ENCODE measurements at regions not wholly inside any gene's neighbourhood (a gene's known extent, or its start where the extent isn't known, plus 50 kb on each side); places are given as distances from the start of the nearest gene placed in this dataset.

DNA sequence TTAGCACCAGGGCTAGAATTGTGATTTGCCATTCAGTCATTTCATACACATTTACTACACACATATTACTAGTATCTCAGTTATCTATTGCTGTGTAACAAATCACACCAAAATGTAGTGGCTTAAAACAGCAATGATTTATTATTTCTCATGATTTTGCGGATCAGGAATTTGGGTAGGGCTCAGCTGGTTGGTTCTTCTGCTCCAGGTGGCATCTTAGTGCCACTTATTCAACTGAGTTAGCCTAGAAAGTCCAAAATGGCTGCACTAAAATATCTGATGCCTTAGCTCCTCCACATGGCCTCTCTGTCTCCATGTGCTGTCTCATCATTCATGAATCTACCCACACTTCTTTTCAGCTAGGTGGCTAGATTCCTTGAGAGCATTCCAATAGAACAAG is 107.1 kb downstream of the ZFP36L2 start:
- no peak for DNase-seq
- no peaks in the 10 kb centered on the region for H3K36me3 ChIP-seq
- no peak overlapping the region for H3K4me3 ChIP-seq
- TF ChIP-seq POLR2A (IDR thresholded peaks at IDR 0.05) = no peak
- no peak for TF ChIP-seq CTCF (IDR thresholded peaks at IDR 0.05)
- TF ChIP-seq POLR2AphosphoS5 (IDR thresholded peaks at IDR 0.05) = no peak
- TF ChIP-seq EP300 (IDR thresholded peaks at IDR 0.05; ENCODE audit: low read depth) = no peak
- intact Hi-C loops (cut with DNase I; ENCODE audit: low total_unique reads) = no loop called here
- no peak overlapping the region for H3K27ac ChIP-seq
- in situ Hi-C loops (cut with MboI; ENCODE audit: low pct_ligation_motif_present in 1 of 4, low pct_unique_long_range_greater_than_20kb in 1 of 4, low sequenced_read_pairs in 3 of 4) = loop anchor here in 1 of 4 donors (25.0 kb wide), 1 partner anchor 368 kb away; no protein-coding TSS in a partner anchor
- no peaks in the 10 kb centered on the region for H3K27me3 ChIP-seq
- no peaks in the 10 kb centered on the region for H3K9me3 ChIP-seq
- WGBS, 2 donors (ENCODE audit: low coverage in 1 of 2) = 92 to 100% methylated on average over 1 of the region's 1 CpG
- H3K4me1 ChIP-seq = peaks cover 0 to 15% (median 6%) of the 10 kb centered on the region in 4 donors

- H3K27ac ChIP-seq = no peak overlapping the region
- H3K4me3 ChIP-seq = no peak overlapping the region
- TF ChIP-seq POLR2AphosphoS5 (IDR thresholded peaks at IDR 0.05) (no peak), EP300 (IDR thresholded peaks at IDR 0.05; ENCODE audit: low read depth) (no peak), POLR2A (IDR thresholded peaks at IDR 0.05) (no peak), CTCF (IDR thresholded peaks at IDR 0.05) (no peak)
- DNase-seq = no peak
- H3K36me3 ChIP-seq = no peaks in the 10 kb centered on the region
- in situ Hi-C loops (cut with MboI; ENCODE audit: low pct_ligation_motif_present in 1 of 4, low pct_unique_long_range_greater_than_20kb in 1 of 4, low sequenced_read_pairs in 3 of 4) = loop anchor here in 1 of 4 donors (25.0 kb wide), 1 partner anchor 370 kb away; no protein-coding TSS in a partner anchor
- peaks cover 0 to 9% (median 3%) of the 10 kb centered on the region in 4 donors for H3K4me1 ChIP-seq
- no peaks in the 10 kb centered on the region for H3K27me3 ChIP-seq
- WGBS, 2 donors (ENCODE audit: low coverage in 1 of 2) = 36 to 70% methylated on average over 2 of the region's 2 CpGs
- H3K9me3 ChIP-seq = no peaks in the 10 kb centered on the region
- intact Hi-C loops (cut with DNase I; ENCODE audit: low total_unique reads) = no loop called here
Observed at GRCh38 chr2:43117521-43118143, 108.8 kb downstream of the ZFP36L2 start.

- no peak for DNase-seq
- in situ Hi-C loops (cut with MboI; ENCODE audit: low pct_ligation_motif_present in 1 of 4, low pct_unique_long_range_greater_than_20kb in 1 of 4, low sequenced_read_pairs in 3 of 4) = loop anchor here in 1 of 4 donors (25.0 kb wide), 1 partner anchor 370 kb away; no protein-coding TSS in a partner anchor
- WGBS, 2 donors (ENCODE audit: low coverage in 1 of 2) = 0 to 98% methylated on average over 1 to 3 of the region's 3 CpGs
- no peak overlapping the region for H3K27ac ChIP-seq
- no peaks in the 10 kb centered on the region for H3K9me3 ChIP-seq
- no peak for TF ChIP-seq EP300 (IDR thresholded peaks at IDR 0.05; ENCODE audit: low read depth)
- TF ChIP-seq CTCF (IDR thresholded peaks at IDR 0.05) = no peak
- no peak for TF ChIP-seq POLR2A (IDR thresholded peaks at IDR 0.05)
- no peak for TF ChIP-seq POLR2AphosphoS5 (IDR thresholded peaks at IDR 0.05)
- no peaks in the 10 kb centered on the region for H3K36me3 ChIP-seq
- H3K27me3 ChIP-seq = no peaks in the 10 kb centered on the region
- intact Hi-C loops (cut with DNase I; ENCODE audit: low total_unique reads) = no loop called here
- H3K4me1 ChIP-seq = peaks cover 0 to 8% (median 3%) of the 10 kb centered on the region in 4 donors
- no peak overlapping the region for H3K4me3 ChIP-seq
Observed at GRCh38 chr2:43116988-43117387, 109.4 kb downstream of the ZFP36L2 start.

- in situ Hi-C loops (cut with MboI; ENCODE audit: low pct_ligation_motif_present in 1 of 4, low pct_unique_long_range_greater_than_20kb in 1 of 4, low sequenced_read_pairs in 3 of 4) = loop anchor here in 1 of 4 donors (25.0 kb wide), 1 partner anchor 371 kb away; no protein-coding TSS in a partner anchor
- WGBS, 2 donors (ENCODE audit: low coverage in 1 of 2) = 91 to 100% methylated on average over 1 to 5 of the region's 5 CpGs
Observed at GRCh38 chr2:43115881-43116280, 110.5 kb downstream of the ZFP36L2 start.

More at GRCh38 chr2:43115881-43116280, 110.5 kb downstream of the ZFP36L2 start:
- Histone ChIP-seq H3K4me3 (no peak overlapping the region), H3K36me3 (no peaks in the 10 kb centered on the region), H3K4me1 (peaks cover 0 to 8% (median 3%) of the 10 kb centered on the region in 4 donors), H3K27me3 (no peaks in the 10 kb centered on the region), H3K9me3 (no peaks in the 10 kb centered on the region), H3K27ac (no peak overlapping the region)
- TF ChIP-seq CTCF (IDR thresholded peaks at IDR 0.05) (no peak), POLR2A (IDR thresholded peaks at IDR 0.05) (no peak), POLR2AphosphoS5 (IDR thresholded peaks at IDR 0.05) (no peak), EP300 (IDR thresholded peaks at IDR 0.05; ENCODE audit: low read depth) (no peak)
- no peak for DNase-seq
- intact Hi-C loops (cut with DNase I; ENCODE audit: low total_unique reads) = no loop called here

All from transverse colon (tissue), 4 donors.